ENCODE measurements at regions not wholly inside any gene's neighbourhood (a gene's known extent, or its start where the extent isn't known, plus 50 kb on each side); places are given as distances from the start of the nearest gene placed in this dataset.

GRCh38 chr1:218967254-218967653, 206.4 kb upstream of the LYPLAL1 start:
- Mint-ChIP-seq H3K36me3 (ENCODE audit: insufficient read depth in 2 of 2) (no peaks in the 10 kb centered on the region), H3K27ac (no peak overlapping the region), H3K4me3 (no peak overlapping the region), H3K27me3 (ENCODE audit: low read depth) (no peaks in the 10 kb centered on the region), H3K4me1 (ENCODE audit: low read depth) (no peaks in the 10 kb centered on the region), H3K9me3 (peaks cover 3 to 8% of the 10 kb centered on the region in 2 donors)
- ATAC-seq (replicated peaks in 1 of 2) (no peak), DNase-seq (no peak)

- Mint-ChIP-seq H3K27me3 (ENCODE audit: low read depth) (no peaks in the 10 kb centered on the region), H3K9me3 (peaks cover 6 to 11% of the 10 kb centered on the region in 2 donors), H3K27ac (no peak overlapping the region), H3K36me3 (ENCODE audit: insufficient read depth in 2 of 2) (no peaks in the 10 kb centered on the region), H3K4me1 (ENCODE audit: low read depth) (no peaks in the 10 kb centered on the region), H3K4me3 (no peak overlapping the region)
- no peak for ATAC-seq (replicated peaks in 1 of 2)
- DNase-seq, result no peak
Observed at GRCh38 chr1:218967836-218968235, 205.8 kb upstream of the LYPLAL1 start.

- Mint-ChIP-seq H3K4me3 (no peak overlapping the region), H3K4me1 (ENCODE audit: low read depth) (no peaks in the 10 kb centered on the region), H3K27ac (no peak overlapping the region), H3K9me3 (peaks cover 6 to 11% of the 10 kb centered on the region in 2 donors), H3K27me3 (ENCODE audit: low read depth) (no peaks in the 10 kb centered on the region), H3K36me3 (ENCODE audit: insufficient read depth in 2 of 2) (no peaks in the 10 kb centered on the region)
- DNase-seq (no peak), ATAC-seq (replicated peaks in 1 of 2) (no peak)
Observed at GRCh38 chr1:218969006-218969405, 204.7 kb upstream of the LYPLAL1 start.

- H3K27me3 Mint-ChIP-seq (ENCODE audit: low read depth), result no peaks in the 10 kb centered on the region
- no peak overlapping the region for H3K27ac Mint-ChIP-seq
- no peak for ATAC-seq (replicated peaks in 1 of 2)
- H3K4me3 Mint-ChIP-seq, result no peak overlapping the region
- H3K36me3 Mint-ChIP-seq (ENCODE audit: insufficient read depth in 2 of 2), result no peaks in the 10 kb centered on the region
- H3K9me3 Mint-ChIP-seq, result peaks cover 6 to 11% of the 10 kb centered on the region in 2 donors
- no peak for DNase-seq
- no peaks in the 10 kb centered on the region for H3K4me1 Mint-ChIP-seq (ENCODE audit: low read depth)
Observed at GRCh38 chr1:218970397-218970990, 203.2 kb upstream of the LYPLAL1 start.

- no peak overlapping the region for H3K27ac Mint-ChIP-seq
- no peak overlapping the region for H3K4me3 Mint-ChIP-seq
- H3K9me3 Mint-ChIP-seq, result peaks cover 6 to 11% of the 10 kb centered on the region in 2 donors
- no peaks in the 10 kb centered on the region for H3K27me3 Mint-ChIP-seq (ENCODE audit: low read depth)
- no peak for DNase-seq
- no peaks in the 10 kb centered on the region for H3K4me1 Mint-ChIP-seq (ENCODE audit: low read depth)
- no peaks in the 10 kb centered on the region for H3K36me3 Mint-ChIP-seq (ENCODE audit: insufficient read depth in 2 of 2)
- ATAC-seq (replicated peaks in 1 of 2), result no peak
Observed at GRCh38 chr1:218971156-218971555, 202.5 kb upstream of the LYPLAL1 start.

- no peak for ATAC-seq (replicated peaks in 1 of 2)
- H3K9me3 Mint-ChIP-seq, result peaks cover 4 to 7% of the 10 kb centered on the region in 2 donors
- H3K36me3 Mint-ChIP-seq (ENCODE audit: insufficient read depth in 2 of 2), result no peaks in the 10 kb centered on the region
- H3K4me1 Mint-ChIP-seq (ENCODE audit: low read depth), result no peaks in the 10 kb centered on the region
- H3K27me3 Mint-ChIP-seq (ENCODE audit: low read depth), result no peaks in the 10 kb centered on the region
- DNase-seq, result no peak
- no peak overlapping the region for H3K4me3 Mint-ChIP-seq
- no peak overlapping the region for H3K27ac Mint-ChIP-seq
Observed at GRCh38 chr1:218980881-218981280, 192.8 kb upstream of the LYPLAL1 start.

GRCh38 chr1:218982482-218982881, 191.2 kb upstream of the LYPLAL1 start:
- H3K27me3 Mint-ChIP-seq (ENCODE audit: low read depth), result no peaks in the 10 kb centered on the region
- DNase-seq (no peak), ATAC-seq (replicated peaks in 1 of 2) (no peak)
- no peak overlapping the region for H3K27ac Mint-ChIP-seq
- H3K36me3 Mint-ChIP-seq (ENCODE audit: insufficient read depth in 2 of 2), result no peaks in the 10 kb centered on the region
- H3K4me3 Mint-ChIP-seq, result no peak overlapping the region
- H3K4me1 Mint-ChIP-seq (ENCODE audit: low read depth), result no peaks in the 10 kb centered on the region
- H3K9me3 Mint-ChIP-seq, result peaks cover 7 to 8% of the 10 kb centered on the region in 2 donors

- no peak overlapping the region for H3K27ac Mint-ChIP-seq
- ATAC-seq (replicated peaks in 1 of 2) (no peak), DNase-seq (no peak)
- H3K27me3 Mint-ChIP-seq (ENCODE audit: low read depth), result no peaks in the 10 kb centered on the region
- no peak overlapping the region for H3K4me3 Mint-ChIP-seq
- H3K9me3 Mint-ChIP-seq, result peaks cover 7 to 10% of the 10 kb centered on the region in 2 donors
- H3K36me3 Mint-ChIP-seq (ENCODE audit: insufficient read depth in 2 of 2), result no peaks in the 10 kb centered on the region
- H3K4me1 Mint-ChIP-seq (ENCODE audit: low read depth), result no peaks in the 10 kb centered on the region
Observed at GRCh38 chr1:218983433-218983832, 190.2 kb upstream of the LYPLAL1 start.

- H3K27ac Mint-ChIP-seq, result no peak overlapping the region
- H3K36me3 Mint-ChIP-seq (ENCODE audit: insufficient read depth in 2 of 2), result no peaks in the 10 kb centered on the region
- H3K4me3 Mint-ChIP-seq, result no peak overlapping the region
- ATAC-seq (replicated peaks in 1 of 2) (no peak), DNase-seq (no peak)
- H3K27me3 Mint-ChIP-seq (ENCODE audit: low read depth), result no peaks in the 10 kb centered on the region
- H3K4me1 Mint-ChIP-seq (ENCODE audit: low read depth), result no peaks in the 10 kb centered on the region
- H3K9me3 Mint-ChIP-seq, result peaks cover 7 to 10% of the 10 kb centered on the region in 2 donors
Observed at GRCh38 chr1:218983848-218984247, 189.8 kb upstream of the LYPLAL1 start.

- DNase-seq, result no peak
- H3K4me3 Mint-ChIP-seq, result no peak overlapping the region
- H3K4me1 Mint-ChIP-seq (ENCODE audit: low read depth), result no peaks in the 10 kb centered on the region
- no peak for ATAC-seq (replicated peaks in 1 of 2)
- H3K27me3 Mint-ChIP-seq (ENCODE audit: low read depth), result no peaks in the 10 kb centered on the region
- no peak overlapping the region for H3K27ac Mint-ChIP-seq
- no peaks in the 10 kb centered on the region for H3K36me3 Mint-ChIP-seq (ENCODE audit: insufficient read depth in 2 of 2)
- H3K9me3 Mint-ChIP-seq, result peaks cover 6 to 15% of the 10 kb centered on the region in 2 donors
Observed at GRCh38 chr1:218985424-218985984, 188.2 kb upstream of the LYPLAL1 start.

GRCh38 chr1:218986816-218987215, 186.9 kb upstream of the LYPLAL1 start:
- H3K9me3 Mint-ChIP-seq, result peaks cover 6 to 10% of the 10 kb centered on the region in 2 donors
- H3K27me3 Mint-ChIP-seq (ENCODE audit: low read depth), result no peaks in the 10 kb centered on the region
- ATAC-seq (replicated peaks in 1 of 2) (no peak), DNase-seq (no peak)
- H3K36me3 Mint-ChIP-seq (ENCODE audit: insufficient read depth in 2 of 2), result no peaks in the 10 kb centered on the region
- H3K4me3 Mint-ChIP-seq, result no peak overlapping the region
- no peak overlapping the region for H3K27ac Mint-ChIP-seq
- no peaks in the 10 kb centered on the region for H3K4me1 Mint-ChIP-seq (ENCODE audit: low read depth)

GRCh38 chr1:218990019-218990418, 183.7 kb upstream of the LYPLAL1 start:
- H3K36me3 Mint-ChIP-seq (ENCODE audit: insufficient read depth in 2 of 2), result no peaks in the 10 kb centered on the region
- H3K4me1 Mint-ChIP-seq (ENCODE audit: low read depth), result no peaks in the 10 kb centered on the region
- H3K27ac Mint-ChIP-seq, result no peak overlapping the region
- H3K9me3 Mint-ChIP-seq, result peaks cover 6 to 8% of the 10 kb centered on the region in 2 donors
- DNase-seq (no peak), ATAC-seq (replicated peaks in 1 of 2) (no peak)
- no peak overlapping the region for H3K4me3 Mint-ChIP-seq
- H3K27me3 Mint-ChIP-seq (ENCODE audit: low read depth), result no peaks in the 10 kb centered on the region

- peaks cover 6 to 8% of the 10 kb centered on the region in 2 donors for H3K9me3 Mint-ChIP-seq
- ATAC-seq (replicated peaks in 1 of 2) (no peak), DNase-seq (no peak)
- H3K4me3 Mint-ChIP-seq, result no peak overlapping the region
- H3K27me3 Mint-ChIP-seq (ENCODE audit: low read depth), result no peaks in the 10 kb centered on the region
- H3K36me3 Mint-ChIP-seq (ENCODE audit: insufficient read depth in 2 of 2), result no peaks in the 10 kb centered on the region
- H3K4me1 Mint-ChIP-seq (ENCODE audit: low read depth), result no peaks in the 10 kb centered on the region
- no peak overlapping the region for H3K27ac Mint-ChIP-seq
Observed at GRCh38 chr1:218991089-218991488, 182.6 kb upstream of the LYPLAL1 start.

GRCh38 chr1:218994615-218995014, 179.1 kb upstream of the LYPLAL1 start:
- Mint-ChIP-seq H3K9me3 (peaks cover 0 to 2% of the 10 kb centered on the region in 2 donors), H3K27ac (no peak overlapping the region), H3K4me1 (ENCODE audit: low read depth) (no peaks in the 10 kb centered on the region), H3K4me3 (no peak overlapping the region), H3K36me3 (ENCODE audit: insufficient read depth in 2 of 2) (no peaks in the 10 kb centered on the region), H3K27me3 (ENCODE audit: low read depth) (no peaks in the 10 kb centered on the region)
- no peak for ATAC-seq (replicated peaks in 1 of 2)
- DNase-seq, result no peak

All from activated T-cell treated with anti-CD3 and anti-CD28 coated beads, Interleukin-2, amount 50 U/mL, for 72 hours (primary cell).